KMS-11 (cell line): ENCODE measurements at regions not wholly inside any gene's neighbourhood (a gene's known extent, or its start where the extent isn't known, plus 50 kb on each side); places are given as distances from the start of the nearest gene placed in this dataset.

Source experiments
- H2AFZ ChIP-seq: fragments of 200-600 bp; sonication (generic); 2 replicates; pipeline ENCODE4 v1.6.1; 2016; ENCODE audit warnings: antibody characterized with exemption, mixed run types, low read depth
- H3K27ac ChIP-seq: fragments of 200-600 bp; sonication (generic); 2 replicates; pipeline ENCODE4 v1.6.1; 2016; ENCODE audit warnings: mild to moderate bottlenecking, mixed run types
- H3K27me3 ChIP-seq: fragments of 200-600 bp; sonication (generic); 2 replicates; pipeline ENCODE4 v1.6.1; 2017; ENCODE audit warnings: mild to moderate bottlenecking, low read depth, mixed run types, moderate library complexity; ENCODE audit not compliant: insufficient read depth
- H3K36me3 ChIP-seq: fragments of 200-600 bp; sonication (generic); 2 replicates; pipeline ENCODE4 v1.6.1; 2017; ENCODE audit warnings: mild to moderate bottlenecking, mixed run types; ENCODE audit not compliant: insufficient read depth
- H3K4me1 ChIP-seq: fragments of 200-600 bp; sonication (generic); 2 replicates; pipeline ENCODE4 v1.6.1; 2016; ENCODE audit warnings: mild to moderate bottlenecking, low read depth, mixed run types; ENCODE audit not compliant: poor library complexity, severe bottlenecking
- H3K4me2 ChIP-seq: fragments of 200-600 bp; sonication (generic); 2 replicates; pipeline ENCODE4 v1.7.0; 2016; ENCODE audit warnings: mild to moderate bottlenecking, mixed run types
- H3K4me3 ChIP-seq: fragments of 200-600 bp; sonication (generic); IDR thresholded peaks from 2 replicates; pipeline ENCODE4 v1.6.1; 2017; ENCODE audit warnings: low read depth, low read length, mixed read lengths; ENCODE audit not compliant: insufficient read depth
- H3K79me2 ChIP-seq: fragments of 200-600 bp; sonication (generic); 2 replicates; pipeline ENCODE4 v1.6.1; 2016; ENCODE audit warnings: low read depth, mixed run types; ENCODE audit not compliant: insufficient read depth
- H3K9ac ChIP-seq: fragments of 200-600 bp; sonication (generic); 2 replicates; pipeline ENCODE4 v1.6.1; 2016; ENCODE audit warnings: mild to moderate bottlenecking, mixed run types
- H4K20me1 ChIP-seq: fragments of 200-600 bp; sonication (generic); 2 replicates; pipeline ENCODE4 v1.6.1; 2016; ENCODE audit warnings: mild to moderate bottlenecking, mixed run types; ENCODE audit not compliant: insufficient read depth
- TF ChIP-seq, protein P1 (sequence below): fragments of 200-600 bp; sonication (generic); conservative IDR thresholded peaks from 2 replicates; pipeline ENCODE4 v1.6.1; 2017; ENCODE audit warnings: low read depth, mild to moderate bottlenecking, antibody characterized with exemption, low read length, moderate library complexity, mixed read lengths

DNA sequence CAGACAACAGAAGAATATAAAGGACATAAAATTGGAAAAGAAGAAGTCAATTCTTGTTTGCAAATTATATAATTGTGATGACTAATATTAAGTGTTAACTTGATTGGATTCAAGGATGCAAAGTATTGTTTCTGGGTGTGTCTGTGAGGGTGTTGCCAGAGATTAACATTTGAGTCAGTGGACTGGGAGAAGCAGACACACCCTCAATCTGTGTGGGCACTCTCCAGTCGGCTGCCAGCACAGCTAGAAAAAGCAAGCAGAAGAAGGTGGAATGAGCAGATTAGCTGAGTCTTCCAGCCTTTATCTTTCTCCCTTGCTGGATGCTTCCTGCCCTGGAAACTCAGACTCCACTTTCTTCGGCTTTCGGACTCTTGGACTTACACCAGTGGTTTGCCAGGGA is 51.7 kb downstream of the UBE2NL start:
- H3K4me1 ChIP-seq = peaks cover 30% of the 10 kb centered on the region
- H3K4me2 ChIP-seq = no peak overlapping the region
- no peak overlapping the region for H3K4me3 ChIP-seq
- H3K79me2 ChIP-seq = no peaks in the 10 kb centered on the region
- H4K20me1 ChIP-seq = no peaks in the 10 kb centered on the region
- no peak overlapping the region for H3K27ac ChIP-seq
- H3K9ac ChIP-seq = no peak overlapping the region
- H2AFZ ChIP-seq = no peak overlapping the region
- no peaks in the 10 kb centered on the region for H3K36me3 ChIP-seq
- H3K27me3 ChIP-seq = no peaks in the 10 kb centered on the region
- TF ChIP-seq, protein P1, sequence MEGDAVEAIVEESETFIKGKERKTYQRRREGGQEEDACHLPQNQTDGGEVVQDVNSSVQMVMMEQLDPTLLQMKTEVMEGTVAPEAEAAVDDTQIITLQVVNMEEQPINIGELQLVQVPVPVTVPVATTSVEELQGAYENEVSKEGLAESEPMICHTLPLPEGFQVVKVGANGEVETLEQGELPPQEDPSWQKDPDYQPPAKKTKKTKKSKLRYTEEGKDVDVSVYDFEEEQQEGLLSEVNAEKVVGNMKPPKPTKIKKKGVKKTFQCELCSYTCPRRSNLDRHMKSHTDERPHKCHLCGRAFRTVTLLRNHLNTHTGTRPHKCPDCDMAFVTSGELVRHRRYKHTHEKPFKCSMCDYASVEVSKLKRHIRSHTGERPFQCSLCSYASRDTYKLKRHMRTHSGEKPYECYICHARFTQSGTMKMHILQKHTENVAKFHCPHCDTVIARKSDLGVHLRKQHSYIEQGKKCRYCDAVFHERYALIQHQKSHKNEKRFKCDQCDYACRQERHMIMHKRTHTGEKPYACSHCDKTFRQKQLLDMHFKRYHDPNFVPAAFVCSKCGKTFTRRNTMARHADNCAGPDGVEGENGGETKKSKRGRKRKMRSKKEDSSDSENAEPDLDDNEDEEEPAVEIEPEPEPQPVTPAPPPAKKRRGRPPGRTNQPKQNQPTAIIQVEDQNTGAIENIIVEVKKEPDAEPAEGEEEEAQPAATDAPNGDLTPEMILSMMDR = no peak

DNA sequence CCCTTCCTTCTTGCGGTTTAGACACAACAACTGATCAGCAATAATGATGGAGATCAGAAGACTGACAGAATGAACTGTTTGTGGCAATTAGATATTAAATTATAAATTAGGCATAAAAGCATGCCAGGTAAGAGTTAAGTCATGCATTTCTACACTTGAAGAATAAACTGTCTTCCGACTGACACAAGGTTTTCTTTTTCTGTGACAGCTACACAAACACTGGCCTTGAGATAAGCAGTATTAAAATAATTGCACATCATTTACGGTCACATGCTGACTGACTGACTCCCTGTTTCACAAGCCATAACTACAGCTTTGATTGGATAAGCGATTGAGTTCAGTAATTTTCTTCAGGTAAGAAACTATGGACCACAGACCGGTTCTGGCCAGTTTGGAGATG is 56.2 kb downstream of the UBE2NL start:
- TF ChIP-seq, protein P1 = no peak
- Histone ChIP-seq H3K9ac (no peak overlapping the region), H3K36me3 (no peaks in the 10 kb centered on the region), H4K20me1 (no peaks in the 10 kb centered on the region), H3K4me3 (no peak overlapping the region), H3K27ac (no peak overlapping the region), H3K4me1 (peaks cover 4% of the 10 kb centered on the region), H2AFZ (no peak overlapping the region), H3K4me2 (no peak overlapping the region), H3K27me3 (no peaks in the 10 kb centered on the region), H3K79me2 (no peaks in the 10 kb centered on the region)

DNA sequence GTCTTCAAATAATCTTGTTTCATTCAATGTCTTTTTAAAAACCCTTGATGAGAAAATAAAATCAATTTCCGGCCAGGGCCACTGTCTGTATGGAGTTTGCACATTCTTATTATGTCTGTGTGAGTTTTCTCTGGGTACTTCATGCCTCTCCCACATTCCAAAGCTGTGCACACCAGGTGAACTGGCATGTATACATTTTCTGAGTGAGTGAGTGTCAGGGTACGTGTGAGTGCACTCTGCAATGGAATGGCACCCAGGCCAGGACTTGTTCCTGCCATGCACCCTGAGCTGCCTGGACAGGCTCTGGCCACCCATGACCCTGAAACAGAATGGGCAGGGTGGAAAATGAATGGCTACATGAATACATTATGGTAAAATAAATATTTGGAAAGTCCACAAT is 61.3 kb downstream of the UBE2NL start:
- H3K27ac ChIP-seq = no peak overlapping the region
- TF ChIP-seq, protein P1 = no peak
- H3K4me2 ChIP-seq = no peak overlapping the region
- H4K20me1 ChIP-seq = no peaks in the 10 kb centered on the region
- H3K9ac ChIP-seq = no peak overlapping the region
- H3K27me3 ChIP-seq = no peaks in the 10 kb centered on the region
- H3K36me3 ChIP-seq = no peaks in the 10 kb centered on the region
- no peak overlapping the region for H2AFZ ChIP-seq
- no peak overlapping the region for H3K4me3 ChIP-seq
- H3K79me2 ChIP-seq = no peaks in the 10 kb centered on the region
- H3K4me1 ChIP-seq = no peaks in the 10 kb centered on the region

DNA sequence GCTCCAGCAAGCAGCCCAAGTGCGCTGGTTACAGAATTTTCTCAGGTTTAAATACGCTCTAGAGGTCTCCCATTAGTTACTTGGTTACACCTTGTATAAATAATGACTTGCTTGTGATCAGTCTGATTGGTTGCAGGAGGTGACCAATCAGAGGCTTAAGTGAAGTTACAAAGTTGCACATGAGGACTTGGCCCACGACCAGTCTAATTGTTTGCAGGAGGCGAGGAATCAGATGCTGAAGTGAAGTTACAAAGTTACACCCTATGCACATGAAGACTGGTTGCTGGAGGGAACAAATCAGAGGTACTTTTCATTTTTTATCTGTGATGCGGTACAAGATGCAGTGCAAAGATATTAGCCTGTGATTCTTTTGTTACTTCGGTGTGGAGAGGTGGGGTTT is 80.7 kb downstream of the UBE2NL start:
- no peaks in the 10 kb centered on the region for H3K36me3 ChIP-seq
- H3K27ac ChIP-seq = no peak overlapping the region
- H3K4me1 ChIP-seq = no peaks in the 10 kb centered on the region
- H2AFZ ChIP-seq = no peak overlapping the region
- no peak overlapping the region for H3K4me3 ChIP-seq
- no peaks in the 10 kb centered on the region for H3K27me3 ChIP-seq
- H3K79me2 ChIP-seq = no peaks in the 10 kb centered on the region
- H3K4me2 ChIP-seq = no peak overlapping the region
- TF ChIP-seq, protein P1 = no peak
- no peaks in the 10 kb centered on the region for H4K20me1 ChIP-seq
- H3K9ac ChIP-seq = no peak overlapping the region
